ENCODE measurements at regions not wholly inside any gene's neighbourhood (a gene's known extent, or its start where the extent isn't known, plus 50 kb on each side); places are given as distances from the start of the nearest gene placed in this dataset.

- H2AFZ ChIP-seq (ENCODE audit: low read depth, low read length), result no peak overlapping the region
- H3K36me3 ChIP-seq (ENCODE audit: control insufficient read depth, insufficient read depth, low read length), result no peaks in the 10 kb centered on the region
- FAIRE-seq (no peak), ATAC-seq (no peak), DNase-seq (ENCODE audit: extremely low read depth in 1 of 4, low spot score in 3 of 4) (no peak)
- in situ Hi-C loops (cut with MboI), result no loop called here
- H3K9me3 ChIP-seq (replicated peaks; ENCODE audit: control insufficient read depth, insufficient read depth, low read depth, low read length), result no peaks in the 10 kb centered on the region
- no peak overlapping the region for H3K4me2 ChIP-seq (ENCODE audit: insufficient read depth, low read length)
- no peaks in the 10 kb centered on the region for H4K20me1 ChIP-seq (replicated peaks; ENCODE audit: control insufficient read depth, insufficient read depth, low read length)
- CTCF ChIA-PET (ENCODE audit: low intra/inter-chr PET ratio), result no interaction called here
- H3K79me2 ChIP-seq (ENCODE audit: control insufficient read depth, insufficient read depth, low read length), result no peaks in the 10 kb centered on the region
- WGBS (ENCODE audit: insufficient coverage, low coverage, missing lambda C conversion rate), result 0% methylated on average over 3 of the region's 3 CpGs
- H3K4me3 ChIP-seq, result no peak overlapping the region
- BruUV-seq (replicated peaks), result no TSS peak
- no peak for TF ChIP-seq EZH2 (IDR thresholded peaks at IDR 0.05; ENCODE audit: borderline replicate concordance, low read depth, low read length)
- TF ChIP-seq ZNF77 (CRISPR knock-in tag; IDR thresholded peaks at IDR 0.05), result no peak
- no peak for TF ChIP-seq E2F6 (IDR thresholded peaks at IDR 0.05; ENCODE audit: borderline replicate concordance in 1 of 2, extremely low read depth in 1 of 2, insufficient read depth in 1 of 2, insufficient read length in 1 of 2, low read depth in 1 of 2, low read length in 1 of 2, poor library complexity in 1 of 2, severe bottlenecking in 1 of 2)
- no peak for TF ChIP-seq KLF1 (tag; IDR thresholded peaks at IDR 0.05)
- TF ChIP-seq PHB2 (IDR thresholded peaks at IDR 0.05; ENCODE audit: low read depth), result no peak
- TF ChIP-seq ZNF3 (CRISPR knock-in tag; IDR thresholded peaks at IDR 0.05), result no peak
- TF ChIP-seq SETDB1 (IDR thresholded peaks at IDR 0.05; ENCODE audit: low read length), result no peak
- no peak for TF ChIP-seq ZFP91 (CRISPR knock-in tag; IDR thresholded peaks at IDR 0.05)
- no peak for TF ChIP-seq ZNF316 (IDR thresholded peaks at IDR 0.05)
- no peak for TF ChIP-seq ZNF12 (CRISPR knock-in tag; IDR thresholded peaks at IDR 0.05)
- H3K9ac ChIP-seq (ENCODE audit: insufficient read depth in 1 of 2, low read depth in 2 of 2, low read length in 2 of 2), result no peak overlapping the region
- H3K9me1 ChIP-seq (ENCODE audit: control insufficient read depth, insufficient read depth, low read length), result no peaks in the 10 kb centered on the region
- intact Hi-C loops (cut with micrococcal nuclease), result no loop called here
- H3K27ac ChIP-seq (ENCODE audit: extremely low read depth, low read depth, low read length), result no peak overlapping the region
- no peaks in the 10 kb centered on the region for H3K27me3 ChIP-seq (ENCODE audit: control insufficient read depth in 2 of 2, insufficient read depth in 2 of 2, low read length in 2 of 2)
- no peaks in the 10 kb centered on the region for H3K4me1 ChIP-seq (replicated peaks in 1 of 2; ENCODE audit: control insufficient read depth in 2 of 2, insufficient read depth in 2 of 2, low read length in 2 of 2)
- POLR2A ChIA-PET, result no interaction called here
These were observed 361.1 kb downstream of the FOXA2 start for GRCh38 chr20:22223236-22223635.

Data from K562 (cell line).